MCF 10A (cell line): ENCODE measurements at regions not wholly inside any gene's neighbourhood (a gene's known extent, or its start where the extent isn't known, plus 50 kb on each side); places are given as distances from the start of the nearest gene placed in this dataset.

Source experiments
- BruUV-seq: library from RNA; stranded (reverse); fragments of 400-500 nt; replicated peaks from 2 replicates; lab custom pipeline; 2021; lab: Mats Ljungman, UMichigan
- CTCF ChIA-PET: fragments of 300-600 bp; sonication (Branson Sonifier 250); formaldehyde crosslinking; extraction: SDS; loops from one replicate; lab custom pipeline; 2021; ENCODE audit warnings: antibody characterized with exemption, inconsistent platforms; lab: Yijun Ruan, JAX
- POLR2A ChIA-PET: fragments of 300-600, 350-650 bp; sonication (Branson Sonifier 250); formaldehyde crosslinking; extraction: SDS; loops from one replicate; lab custom pipeline; 2020; ENCODE audit warnings: antibody characterized with exemption, inconsistent platforms; lab: Yijun Ruan, JAX
- DNase-seq: peaks from one replicate; pipeline ENCODE4 v3.0.0-alpha.2; 2018; ENCODE audit not compliant: unreplicated experiment
- H3K27ac Mint-ChIP-seq: one replicate; pipeline ENCODE4 v1.8.0; 2022; ENCODE audit warnings: mild to moderate bottlenecking, low read depth, mixed read lengths; ENCODE audit not compliant: unreplicated experiment
- H3K27me3 Mint-ChIP-seq: one replicate; pipeline ENCODE4 v1.8.0; 2022; ENCODE audit warnings: mixed read lengths; ENCODE audit not compliant: insufficient read depth, unreplicated experiment
- H3K36me3 Mint-ChIP-seq: one replicate; pipeline ENCODE4 v1.8.0; 2022; ENCODE audit warnings: mild to moderate bottlenecking, moderate library complexity, mixed read lengths; ENCODE audit not compliant: insufficient read depth, unreplicated experiment
- H3K4me1 Mint-ChIP-seq: one replicate; pipeline ENCODE4 v1.8.0; 2022; ENCODE audit warnings: mixed read lengths; ENCODE audit not compliant: insufficient read depth, unreplicated experiment
- H3K4me3 Mint-ChIP-seq: one replicate; pipeline ENCODE4 v1.8.0; 2022; ENCODE audit warnings: mild to moderate bottlenecking, moderate library complexity, mixed read lengths; ENCODE audit not compliant: unreplicated experiment
- H3K9me3 Mint-ChIP-seq: one replicate; pipeline ENCODE4 v1.8.0; 2022; ENCODE audit warnings: mixed read lengths; ENCODE audit not compliant: unreplicated experiment
- intact Hi-C: fragments of 100-400 bp; cut with micrococcal nuclease; formaldehyde crosslinking; loops from 2 replicates; pipeline ENCODE4 v1.14.1; 2022
- TF ChIP-seq, protein P1 (sequence below): fragments of 200-600 bp; IDR thresholded peaks from one replicate; pipeline ENCODE4 v1.8.0; 2022; ENCODE audit warnings: antibody characterized with exemption, mild to moderate bottlenecking; ENCODE audit not compliant: unreplicated experiment

DNA sequence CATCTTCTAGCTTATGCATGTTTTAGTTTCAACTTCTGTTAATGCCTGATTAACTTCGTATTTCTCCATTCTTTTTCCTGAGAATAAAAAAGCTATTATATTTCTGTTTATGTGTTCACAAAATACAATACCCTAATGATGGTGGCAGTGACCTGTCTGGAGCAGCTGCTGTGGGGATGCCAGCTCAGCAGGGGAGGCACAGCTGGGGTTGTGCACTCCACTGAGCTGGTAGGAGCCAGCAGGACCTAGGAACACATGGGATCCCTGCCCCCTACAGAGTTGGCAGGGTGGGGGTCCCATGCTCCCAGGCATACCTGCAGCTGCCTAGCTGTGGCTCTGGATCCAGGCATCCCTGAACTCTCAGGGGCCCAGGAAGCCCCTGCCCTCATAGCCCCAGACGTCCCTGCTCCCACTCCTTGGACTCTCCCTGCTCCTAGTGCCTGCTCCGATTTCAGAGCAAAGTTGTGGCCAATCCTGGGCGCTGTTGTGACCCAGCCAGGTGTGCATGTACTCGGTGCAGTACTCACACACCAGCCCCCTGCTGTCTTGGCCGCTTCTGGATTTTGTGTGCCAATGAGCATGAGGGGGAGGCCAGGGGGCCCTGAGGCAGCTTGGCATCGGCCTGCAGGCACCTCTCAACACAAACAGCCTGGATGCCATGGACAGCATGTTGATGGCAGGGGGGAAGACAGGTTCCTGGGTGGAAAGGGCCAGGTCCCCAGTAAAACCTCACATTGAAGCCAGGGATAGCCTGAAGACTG is 546.0 kb downstream of the ZNF804A start:
- Mint-ChIP-seq H3K4me1 (no peaks in the 10 kb centered on the region), H3K27me3 (no peaks in the 10 kb centered on the region), H3K9me3 (peaks cover 5% of the 10 kb centered on the region), H3K36me3 (no peaks in the 10 kb centered on the region), H3K27ac (no peak overlapping the region), H3K4me3 (no peak overlapping the region)
- ChIA-PET POLR2A (no interaction called here), CTCF (interaction anchor here (0.5 kb wide), 1 partner anchor 1885 kb away, joined by 4 read pairs; no protein-coding TSS in a partner anchor)
- no TSS peak for BruUV-seq
- intact Hi-C loops = no loop called here
- DNase-seq = no peak
- TF ChIP-seq, protein P1, sequence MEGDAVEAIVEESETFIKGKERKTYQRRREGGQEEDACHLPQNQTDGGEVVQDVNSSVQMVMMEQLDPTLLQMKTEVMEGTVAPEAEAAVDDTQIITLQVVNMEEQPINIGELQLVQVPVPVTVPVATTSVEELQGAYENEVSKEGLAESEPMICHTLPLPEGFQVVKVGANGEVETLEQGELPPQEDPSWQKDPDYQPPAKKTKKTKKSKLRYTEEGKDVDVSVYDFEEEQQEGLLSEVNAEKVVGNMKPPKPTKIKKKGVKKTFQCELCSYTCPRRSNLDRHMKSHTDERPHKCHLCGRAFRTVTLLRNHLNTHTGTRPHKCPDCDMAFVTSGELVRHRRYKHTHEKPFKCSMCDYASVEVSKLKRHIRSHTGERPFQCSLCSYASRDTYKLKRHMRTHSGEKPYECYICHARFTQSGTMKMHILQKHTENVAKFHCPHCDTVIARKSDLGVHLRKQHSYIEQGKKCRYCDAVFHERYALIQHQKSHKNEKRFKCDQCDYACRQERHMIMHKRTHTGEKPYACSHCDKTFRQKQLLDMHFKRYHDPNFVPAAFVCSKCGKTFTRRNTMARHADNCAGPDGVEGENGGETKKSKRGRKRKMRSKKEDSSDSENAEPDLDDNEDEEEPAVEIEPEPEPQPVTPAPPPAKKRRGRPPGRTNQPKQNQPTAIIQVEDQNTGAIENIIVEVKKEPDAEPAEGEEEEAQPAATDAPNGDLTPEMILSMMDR = no peak

DNA sequence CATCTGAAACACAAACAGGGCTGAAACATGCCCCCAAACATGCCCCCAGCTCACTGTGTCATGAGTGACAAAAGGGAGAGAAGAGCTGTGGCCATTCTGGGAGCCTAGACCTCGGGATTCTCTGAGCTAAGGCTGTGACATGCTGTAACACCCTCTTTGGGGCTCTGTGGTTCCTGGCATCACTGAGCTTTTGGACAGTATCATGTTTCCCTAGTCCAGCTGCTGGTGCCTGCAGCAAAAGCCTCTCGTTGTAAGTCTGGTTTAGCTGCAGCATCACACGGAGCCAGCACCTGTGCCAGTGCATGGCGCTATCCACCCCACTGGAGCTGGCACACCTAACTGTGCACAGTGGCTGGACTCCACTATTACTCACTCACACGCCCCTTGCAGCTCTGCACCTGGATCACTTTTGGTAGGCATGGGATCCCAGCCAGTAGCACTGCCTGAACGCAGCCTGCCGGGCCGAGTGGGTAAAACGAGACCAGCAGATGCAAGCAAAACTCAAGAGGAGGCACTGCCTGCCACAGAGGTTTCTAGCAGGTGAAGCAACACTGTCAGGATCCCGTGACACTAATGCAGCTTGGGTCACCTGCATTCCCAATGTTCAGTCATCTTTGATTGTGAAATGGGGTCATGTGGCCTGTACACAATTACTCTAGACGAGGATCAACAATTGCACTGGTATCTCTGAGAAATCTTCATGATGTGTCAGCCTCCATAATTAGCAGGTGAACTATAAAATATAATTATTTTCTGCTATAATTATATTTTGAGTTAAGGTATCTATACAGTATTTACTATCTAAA is 547.2 kb downstream of the ZNF804A start:
- peak; percentile 16 for DNase-seq
- no peak overlapping the region for H3K27ac Mint-ChIP-seq
- TF ChIP-seq, protein P1 = no peak
- BruUV-seq = no TSS peak
- H3K4me1 Mint-ChIP-seq = no peaks in the 10 kb centered on the region
- peaks cover 5% of the 10 kb centered on the region for H3K9me3 Mint-ChIP-seq
- H3K4me3 Mint-ChIP-seq = no peak overlapping the region
- POLR2A ChIA-PET = no interaction called here
- no peaks in the 10 kb centered on the region for H3K27me3 Mint-ChIP-seq
- intact Hi-C loops = no loop called here
- H3K36me3 Mint-ChIP-seq = no peaks in the 10 kb centered on the region
- CTCF ChIA-PET = interaction anchor here (0.6 to 1.2 kb wide), 3 partner anchors 12 to 182 kb away, joined by 3 read pairs; no protein-coding TSS in a partner anchor

DNA sequence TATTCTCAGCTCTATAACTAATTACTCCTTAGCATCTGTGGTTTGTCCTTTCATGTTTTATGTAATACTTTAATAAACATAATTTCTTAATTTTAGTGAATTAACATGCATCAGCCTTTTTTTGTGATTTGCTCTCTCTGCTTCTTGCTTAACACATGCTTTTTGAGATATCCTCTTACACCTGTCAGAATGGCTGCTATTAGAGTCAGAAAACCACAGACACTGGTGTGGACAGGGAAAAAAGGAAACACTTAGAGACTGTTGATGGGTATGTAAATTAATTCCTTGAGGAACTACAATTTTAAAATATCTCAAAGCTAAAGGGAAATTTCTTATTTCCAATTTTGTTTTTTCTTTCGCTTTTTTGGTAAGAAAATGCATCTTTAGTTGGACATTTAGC is 549.0 kb downstream of the ZNF804A start:
- ChIA-PET POLR2A (interaction anchor here (0.7 kb wide), 1 partner anchor 9 kb away, joined by 3 read pairs; no protein-coding TSS in a partner anchor), CTCF (no interaction called here)
- no TSS peak for BruUV-seq
- TF ChIP-seq, protein P1 = no peak
- H3K27ac Mint-ChIP-seq = no peak overlapping the region
- no peaks in the 10 kb centered on the region for H3K4me1 Mint-ChIP-seq
- DNase-seq = no peak
- H3K4me3 Mint-ChIP-seq = no peak overlapping the region
- intact Hi-C loops = no loop called here
- H3K36me3 Mint-ChIP-seq = no peaks in the 10 kb centered on the region
- no peaks in the 10 kb centered on the region for H3K27me3 Mint-ChIP-seq
- no peaks in the 10 kb centered on the region for H3K9me3 Mint-ChIP-seq

DNA sequence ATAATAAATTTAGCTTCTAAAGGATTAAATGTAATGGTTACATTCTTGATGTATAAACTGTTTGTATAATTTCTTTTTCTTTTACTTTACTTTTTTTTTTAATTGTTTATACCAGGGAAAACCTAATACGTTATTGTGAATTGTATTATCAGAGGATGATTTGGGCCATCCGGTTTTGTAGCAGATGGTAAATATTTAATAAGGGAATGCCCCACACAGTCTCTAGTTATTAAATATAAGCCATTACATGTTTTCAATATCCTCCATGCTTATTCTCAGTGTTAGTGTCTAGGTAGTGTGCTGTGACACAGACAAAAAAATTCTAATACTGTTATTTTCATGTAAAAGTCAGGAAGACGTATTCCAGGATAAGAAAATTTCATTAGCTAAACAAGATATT is 553.9 kb downstream of the ZNF804A start:
- TF ChIP-seq, protein P1 = no peak
- no peak overlapping the region for H3K4me3 Mint-ChIP-seq
- ChIA-PET POLR2A (no interaction called here), CTCF (interaction anchor here (1.1 kb wide), 1 partner anchor 26 kb away, joined by 4 read pairs; no protein-coding TSS in a partner anchor)
- intact Hi-C loops = no loop called here
- no peak overlapping the region for H3K27ac Mint-ChIP-seq
- no peaks in the 10 kb centered on the region for H3K27me3 Mint-ChIP-seq
- BruUV-seq = no TSS peak
- no peak for DNase-seq
- no peaks in the 10 kb centered on the region for H3K36me3 Mint-ChIP-seq
- no peaks in the 10 kb centered on the region for H3K9me3 Mint-ChIP-seq
- no peaks in the 10 kb centered on the region for H3K4me1 Mint-ChIP-seq
